K562 (cell line): ENCODE measurements at regions not wholly inside any gene's neighbourhood (a gene's known extent, or its start where the extent isn't known, plus 50 kb on each side); places are given as distances from the start of the nearest gene placed in this dataset.

Experiments used
- CHAMP1 ChIP-seq: fragments of 450-650 bp; IDR thresholded peaks from 2 replicates; pipeline ENCODE4 v1.6.1; 2016; ENCODE audit warnings: mild to moderate bottlenecking
- CUX1 ChIP-seq: fragments of 200-800 bp; sonication (Bioruptor generic); IDR thresholded peaks from 2 replicates; pipeline ENCODE4 v1.6.1; 2016; ENCODE audit warnings: missing genetic modification characterization, missing compliant biosample characterization
- DDX20 ChIP-seq: fragments of 450-650 bp; IDR thresholded peaks from 2 replicates; pipeline ENCODE4 v1.6.1; 2016; ENCODE audit warnings: missing genetic modification characterization, low read depth, mild to moderate bottlenecking, missing compliant biosample characterization, moderate library complexity
- ELF1 ChIP-seq: fragments of 200-800 bp; sonication (Bioruptor generic); IDR thresholded peaks from 2 replicates; pipeline ENCODE4 v1.6.1; 2016; ENCODE audit warnings: missing genetic modification characterization, missing compliant biosample characterization
- GABPB2 ChIP-seq: fragments of 250-450 bp; sonication (Bioruptor Pico); conservative IDR thresholded peaks from 2 replicates; pipeline ENCODE4 v1.5.1; 2021; ENCODE audit warnings: mild to moderate bottlenecking
- GATAD2B ChIP-seq: fragments of 450-650 bp; IDR thresholded peaks from 2 replicates; pipeline ENCODE4 v1.6.1; 2017; ENCODE audit warnings: mild to moderate bottlenecking, borderline replicate concordance
- HMGN3 ChIP-seq: IDR thresholded peaks from 2 replicates; pipeline ENCODE4 v1.6.1; 2011; ENCODE audit warnings: borderline replicate concordance, low read depth, mild to moderate bottlenecking, mixed read lengths, low read length; ENCODE audit not compliant: insufficient read length; ENCODE audit errors: extremely low read depth
- NCOR1 ChIP-seq: fragments of 450-650 bp; IDR thresholded peaks from 2 replicates; pipeline ENCODE4 v1.6.1; 2016; ENCODE audit warnings: mild to moderate bottlenecking, moderate library complexity
- ZNF324 ChIP-seq: fragments of 250-450 bp; sonication (Bioruptor Pico); IDR thresholded peaks from 2 replicates; pipeline ENCODE4 v1.4.0; 2020; ENCODE audit warnings: mild to moderate bottlenecking
- TF ChIP-seq, protein P1 (sequence below): fragments of 450-650 bp; formaldehyde crosslinking; IDR thresholded peaks from 2 replicates; pipeline ENCODE4 v1.4.0; 2022; ENCODE audit warnings: missing genetic modification characterization
- TF ChIP-seq, protein P2 (sequence below): sonication (generic); formaldehyde crosslinking; IDR thresholded peaks from 2 replicates; pipeline ENCODE4 v1.8.0; 2022; ENCODE audit warnings: missing genetic modification reagents, mild to moderate bottlenecking, moderate library complexity, borderline replicate concordance

- no peak for TF ChIP-seq GABPB2 (CRISPR knock-in tag)
- TF ChIP-seq, protein P1, sequence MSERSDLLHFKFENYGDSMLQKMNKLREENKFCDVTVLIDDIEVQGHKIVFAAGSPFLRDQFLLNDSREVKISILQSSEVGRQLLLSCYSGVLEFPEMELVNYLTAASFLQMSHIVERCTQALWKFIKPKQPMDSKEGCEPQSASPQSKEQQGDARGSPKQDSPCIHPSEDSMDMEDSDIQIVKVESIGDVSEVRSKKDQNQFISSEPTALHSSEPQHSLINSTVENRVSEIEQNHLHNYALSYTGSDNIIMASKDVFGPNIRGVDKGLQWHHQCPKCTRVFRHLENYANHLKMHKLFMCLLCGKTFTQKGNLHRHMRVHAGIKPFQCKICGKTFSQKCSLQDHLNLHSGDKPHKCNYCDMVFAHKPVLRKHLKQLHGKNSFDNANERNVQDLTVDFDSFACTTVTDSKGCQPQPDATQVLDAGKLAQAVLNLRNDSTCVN (CRISPR knock-in tag) = no peak
- no peak for TF ChIP-seq DDX20 (tag)
- no peak for TF ChIP-seq NCOR1
- TF ChIP-seq ELF1 (tag) = no peak
- no peak for TF ChIP-seq HMGN3
- no peak for TF ChIP-seq ZNF324
- no peak for TF ChIP-seq CUX1 (CRISPR knock-in tag)
- TF ChIP-seq GATAD2B = no peak
- no peak for TF ChIP-seq CHAMP1
- TF ChIP-seq, protein P2, sequence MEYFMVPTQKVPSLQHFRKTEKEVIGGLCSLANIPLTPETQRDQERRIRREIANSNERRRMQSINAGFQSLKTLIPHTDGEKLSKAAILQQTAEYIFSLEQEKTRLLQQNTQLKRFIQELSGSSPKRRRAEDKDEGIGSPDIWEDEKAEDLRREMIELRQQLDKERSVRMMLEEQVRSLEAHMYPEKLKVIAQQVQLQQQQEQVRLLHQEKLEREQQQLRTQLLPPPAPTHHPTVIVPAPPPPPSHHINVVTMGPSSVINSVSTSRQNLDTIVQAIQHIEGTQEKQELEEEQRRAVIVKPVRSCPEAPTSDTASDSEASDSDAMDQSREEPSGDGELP (CRISPR knock-in tag) = no peak
These were observed 602.6 kb downstream of the TLR4 start (continued) for GRCh38 chr9:118306801-118307200.
